HG03135 (cell line): ENCODE measurements at regions not wholly inside any gene's neighbourhood (a gene's known extent, or its start where the extent isn't known, plus 50 kb on each side); places are given as distances from the start of the nearest gene placed in this dataset.

Experiments used
- ATAC-seq: cut with Tn5 transposase; IDR thresholded peaks from one replicate; pipeline ENCODE4 v1.9.1; 2021; ENCODE audit warnings: mild to moderate bottlenecking, moderate library complexity; ENCODE audit not compliant: unreplicated experiment

DNA sequence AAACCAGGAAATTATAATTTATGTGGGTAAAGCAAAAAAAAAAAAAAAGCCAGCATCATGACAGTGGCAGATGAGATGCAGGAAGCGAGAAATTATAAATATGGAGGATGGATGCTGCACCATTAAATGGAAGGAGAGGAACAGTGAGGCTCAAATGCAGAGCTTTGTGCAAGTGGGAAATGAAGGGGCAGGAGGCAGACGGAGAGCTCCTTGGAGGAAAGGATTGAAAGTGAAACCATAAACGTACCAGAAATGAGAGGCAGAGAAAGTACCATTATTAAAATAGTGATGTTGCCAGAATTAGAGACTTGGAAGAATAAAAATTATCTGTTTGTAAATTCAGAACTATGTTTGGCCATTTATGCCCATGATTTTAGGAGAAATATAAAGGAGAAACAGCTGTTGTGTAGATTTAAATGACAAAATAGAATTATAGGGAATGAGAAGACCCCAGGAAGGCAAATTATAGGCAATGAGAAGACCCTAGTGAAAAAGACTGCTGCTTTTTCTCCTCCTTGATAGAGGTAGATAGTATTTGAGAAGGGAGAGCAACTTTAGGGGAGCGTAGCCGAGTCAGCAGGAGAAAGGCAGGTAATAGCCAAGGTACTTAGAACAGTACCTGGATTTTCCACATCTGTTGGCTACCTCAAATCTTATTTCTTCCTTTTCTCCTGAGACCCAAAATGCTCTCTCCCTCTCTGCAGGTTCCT is 341.0 kb upstream of the CD180 start:
- ATAC-seq, result no peak

DNA sequence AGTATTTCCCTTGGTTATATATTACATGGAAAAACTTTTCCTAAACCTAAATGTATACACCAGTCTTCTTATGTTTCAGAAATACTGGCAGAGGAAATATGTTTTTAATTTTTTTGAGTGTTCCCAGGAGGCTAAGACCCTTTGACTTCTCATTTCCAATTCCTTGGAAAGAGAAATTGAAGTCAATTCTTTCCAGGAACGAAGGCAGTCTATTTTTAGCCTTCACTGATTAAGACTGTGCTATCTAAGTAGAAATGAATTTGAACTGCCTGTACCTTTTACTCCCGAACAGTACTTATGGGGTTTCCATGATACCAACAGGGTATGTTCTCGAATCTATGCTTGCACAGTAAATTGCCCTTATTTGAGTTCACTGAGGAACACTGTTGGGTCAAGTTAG is 340.3 kb upstream of the CD180 start:
- ATAC-seq, result no peak

DNA sequence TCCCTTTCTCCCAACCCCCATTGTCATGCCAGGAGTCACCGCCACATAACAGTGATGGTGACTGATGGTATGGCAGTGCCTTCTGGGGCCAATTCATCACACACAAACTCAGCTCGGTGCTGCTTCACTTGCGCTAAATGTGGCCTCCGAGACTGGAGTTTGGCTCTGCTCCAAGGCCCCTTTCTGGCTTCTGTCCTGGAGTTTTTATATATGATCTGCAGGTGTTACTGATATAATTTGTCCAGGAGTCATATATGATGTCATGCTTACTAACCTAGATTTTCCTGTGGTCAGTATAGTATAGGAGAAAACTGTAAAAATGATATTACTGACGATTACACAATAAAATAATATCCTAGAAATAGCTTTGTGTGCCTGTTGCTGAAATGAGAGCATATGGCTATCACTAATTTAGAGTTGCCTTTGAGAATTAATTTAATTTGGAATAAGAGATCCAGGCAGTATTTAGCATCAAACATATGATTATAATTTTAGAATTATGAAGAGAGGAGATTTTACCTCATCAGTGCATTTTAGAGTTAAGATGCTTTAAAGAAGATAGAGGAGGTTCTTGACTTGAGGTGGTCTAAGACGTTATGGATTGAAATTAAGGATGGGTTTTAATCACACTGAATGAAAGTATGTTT is 334.1 kb upstream of the CD180 start:
- no peak for ATAC-seq

DNA sequence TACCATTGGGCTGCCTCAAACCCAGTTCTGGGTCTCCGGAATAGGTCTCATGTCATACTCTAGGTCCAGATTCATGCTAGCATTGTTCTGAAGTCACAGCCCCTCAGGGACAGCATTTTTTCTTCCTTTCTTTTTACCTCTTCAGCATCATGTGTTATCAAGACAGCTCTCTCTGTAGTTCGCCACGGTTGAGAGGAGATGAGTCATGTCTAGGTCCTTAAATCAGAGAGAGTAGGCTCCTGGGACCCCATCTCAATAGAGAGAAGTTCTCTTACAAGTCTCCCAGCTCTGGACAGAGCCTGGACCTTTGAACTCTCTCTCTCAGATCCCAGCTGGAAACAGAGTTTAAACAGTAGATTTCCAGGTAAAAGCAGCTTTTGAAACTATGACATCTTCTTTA is 332.4 kb upstream of the CD180 start:
- ATAC-seq, result no peak

DNA sequence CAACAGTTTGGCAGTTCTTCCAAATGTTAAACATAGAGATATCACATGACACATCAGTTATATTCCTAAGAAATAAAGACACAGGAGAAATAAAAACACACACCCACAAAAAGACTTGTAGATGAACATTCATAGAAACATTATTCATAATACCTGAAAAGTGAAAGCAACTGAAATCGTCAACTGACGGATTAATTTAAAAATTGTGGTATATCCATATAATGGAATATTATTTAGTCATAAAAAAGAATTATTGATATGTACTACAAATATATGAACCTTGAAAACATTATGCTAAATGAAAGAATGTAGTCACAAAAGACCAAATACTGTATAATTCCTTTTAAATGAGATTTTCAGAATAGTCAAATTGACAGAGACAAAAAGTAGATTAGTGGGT is 330.2 kb upstream of the CD180 start:
- no peak for ATAC-seq

DNA sequence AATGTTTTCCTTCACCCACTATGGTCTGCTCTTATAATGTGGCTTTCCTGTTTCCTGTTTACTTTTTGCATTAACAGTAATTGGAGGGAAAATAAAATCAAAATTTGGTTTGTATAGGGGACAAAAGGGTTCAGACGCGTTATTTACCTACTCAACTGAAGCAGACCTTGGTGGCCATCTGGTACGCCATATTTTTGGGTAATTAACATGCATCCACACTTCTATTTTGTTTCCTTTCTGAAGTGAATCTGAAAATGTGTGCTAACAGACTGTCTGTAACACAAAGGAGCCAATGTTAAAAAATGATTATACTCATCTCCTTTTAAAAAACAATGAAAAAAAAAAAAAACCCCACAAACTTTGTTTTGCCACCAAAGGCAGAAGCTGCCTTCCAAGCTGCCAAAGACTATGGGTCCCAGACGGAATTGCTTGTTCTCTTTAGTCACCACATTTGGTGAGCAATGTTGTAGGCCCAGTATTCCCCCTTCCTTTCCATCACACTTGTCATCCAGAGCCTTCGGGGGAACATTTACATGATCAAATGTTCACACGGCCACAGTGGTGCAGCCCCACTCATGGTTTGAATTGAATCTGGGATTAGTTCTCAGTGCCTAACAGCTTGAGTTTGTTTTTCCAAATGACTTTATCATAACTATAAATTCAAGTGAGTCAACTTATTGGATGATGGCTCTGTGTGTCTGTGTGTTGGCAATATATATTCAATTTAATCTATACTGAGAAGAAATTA is 323.7 kb upstream of the CD180 start:
- ATAC-seq, result no peak

DNA sequence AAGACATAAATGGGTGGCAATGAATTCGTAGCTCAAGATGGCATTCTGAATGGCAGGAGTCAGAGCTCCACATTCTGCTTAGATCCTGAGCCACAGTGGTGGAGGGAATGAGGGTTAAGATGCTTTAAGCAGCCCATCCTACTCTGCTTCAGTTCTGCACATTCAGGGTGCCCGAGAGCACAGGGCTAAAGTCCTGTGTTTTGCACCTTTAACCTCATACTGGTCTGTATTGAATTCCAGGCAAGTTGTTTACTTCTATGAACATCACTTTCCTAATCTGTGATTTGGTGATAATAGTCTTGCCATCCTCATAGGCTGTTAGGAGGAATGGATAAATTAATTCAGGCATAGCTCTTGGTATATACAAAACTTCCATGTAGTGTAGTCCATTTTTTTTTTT is 321.6 kb upstream of the CD180 start:
- no peak for ATAC-seq

DNA sequence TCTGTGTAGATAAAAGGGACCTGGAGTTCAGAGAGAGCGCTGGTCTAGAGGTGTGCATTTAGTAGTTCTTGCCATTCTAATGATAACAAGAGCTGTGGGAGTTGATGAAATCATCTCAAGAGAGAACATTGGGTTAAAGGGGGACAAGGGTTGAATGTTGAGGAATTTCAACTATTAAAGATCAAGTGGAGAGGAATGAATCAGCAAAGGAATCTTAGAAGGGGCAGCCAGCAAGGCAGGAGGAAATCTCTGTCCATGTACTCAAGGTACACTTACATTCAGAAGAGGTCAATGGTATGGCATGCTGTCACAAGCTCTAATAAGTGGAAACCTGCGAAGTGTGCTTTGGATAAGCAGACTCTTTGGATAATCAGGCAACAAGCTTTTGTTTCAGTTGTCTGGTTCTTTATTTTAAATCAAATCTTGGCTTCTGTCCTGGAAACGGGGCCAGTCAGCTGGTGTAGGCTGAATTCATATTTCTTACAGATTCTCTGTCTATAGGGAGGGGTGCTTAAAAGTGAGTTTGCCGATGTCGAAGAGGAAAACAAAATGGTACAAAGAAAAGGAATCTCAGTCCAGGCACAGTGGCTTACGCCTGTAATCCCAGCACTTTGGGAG is 320.5 kb upstream of the CD180 start:
- ATAC-seq, result no peak

DNA sequence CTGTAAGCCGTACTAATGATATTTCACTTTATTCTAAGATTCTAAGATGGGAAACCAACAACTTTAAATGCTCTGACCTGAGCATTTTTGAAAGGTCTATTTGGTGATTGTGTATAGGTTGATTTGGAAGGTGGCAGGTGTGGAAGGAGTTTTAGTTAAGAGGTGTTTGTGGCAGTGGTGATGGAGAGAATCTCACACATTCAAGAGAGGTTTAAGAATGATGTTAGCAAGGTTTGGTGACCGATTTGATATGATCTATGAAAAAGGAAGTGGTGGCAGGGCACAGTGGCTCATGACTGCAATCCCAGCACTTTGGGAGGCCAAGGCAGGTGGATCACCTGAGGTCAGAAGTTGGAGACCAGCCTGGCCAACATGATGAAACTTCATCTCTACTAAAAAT is 319.2 kb upstream of the CD180 start:
- ATAC-seq, result no peak

DNA sequence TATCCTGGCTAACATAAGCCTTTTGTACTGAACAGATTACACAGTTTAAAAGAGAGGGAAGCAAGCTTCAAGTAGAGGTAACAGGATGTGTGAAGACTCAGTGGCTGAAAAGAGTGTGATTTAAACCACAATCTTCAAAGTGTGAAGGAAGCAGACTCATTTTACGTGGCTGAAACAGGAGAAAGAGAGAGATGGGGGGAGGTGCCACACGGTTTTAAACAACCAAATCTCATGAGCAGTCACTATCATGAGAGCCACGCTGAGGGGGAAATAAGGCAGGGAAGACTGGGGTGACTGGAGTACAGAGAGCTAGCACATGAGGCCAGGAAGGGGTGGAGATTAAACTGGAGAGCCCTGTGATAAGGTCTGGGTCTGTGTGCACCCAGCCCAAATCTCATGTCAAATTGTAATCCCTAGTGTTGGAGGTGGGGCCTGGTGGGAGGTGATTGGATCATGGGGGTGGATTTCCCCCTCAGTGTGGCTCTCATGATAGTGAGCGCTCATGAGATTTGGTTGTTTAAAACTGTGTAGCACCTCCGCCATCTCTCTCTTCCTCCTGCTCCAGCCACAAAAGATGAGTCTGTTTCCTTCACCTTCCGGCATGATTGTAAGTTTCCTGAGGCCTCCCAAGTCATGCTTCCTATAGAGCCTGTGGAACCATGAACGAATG is 318.6 kb upstream of the CD180 start:
- no peak for ATAC-seq

DNA sequence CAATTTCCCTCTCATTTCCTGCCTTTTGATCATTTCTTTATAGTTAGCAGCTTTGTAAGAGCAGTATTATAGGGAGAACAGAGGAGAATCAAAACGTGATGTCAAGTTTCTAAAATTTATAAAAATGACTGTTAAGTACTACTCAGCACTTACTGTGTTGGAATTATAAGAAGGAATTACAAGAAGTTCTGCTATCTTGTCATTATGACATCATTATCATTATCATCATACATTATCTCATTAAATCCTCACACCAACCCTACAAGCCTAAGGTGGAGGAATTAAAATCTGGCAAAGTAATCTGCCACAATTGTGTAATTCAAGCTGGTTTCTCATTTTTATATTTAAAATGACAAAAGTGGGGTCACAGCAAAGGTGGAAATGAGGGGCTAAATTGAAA is 316.2 kb upstream of the CD180 start:
- ATAC-seq, result no peak

DNA sequence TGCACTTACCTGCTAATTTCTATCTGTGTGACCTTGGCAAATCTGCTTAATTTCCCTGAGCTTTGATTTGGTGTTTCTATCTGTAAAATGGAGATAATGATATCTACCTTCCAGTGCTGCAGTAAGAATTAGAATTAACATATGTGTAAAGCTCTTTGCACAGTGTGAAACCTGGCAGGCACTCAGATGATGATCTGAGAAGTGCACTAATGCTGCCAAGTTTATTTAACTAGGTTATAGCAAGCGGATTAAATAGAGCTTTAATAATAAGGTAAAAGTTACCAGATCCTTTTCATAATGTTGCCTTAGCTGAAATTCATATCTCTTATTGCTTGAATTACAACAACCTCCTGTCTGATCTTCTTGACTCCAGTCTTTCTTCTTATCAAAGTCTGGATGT is 315.3 kb upstream of the CD180 start:
- no peak for ATAC-seq

DNA sequence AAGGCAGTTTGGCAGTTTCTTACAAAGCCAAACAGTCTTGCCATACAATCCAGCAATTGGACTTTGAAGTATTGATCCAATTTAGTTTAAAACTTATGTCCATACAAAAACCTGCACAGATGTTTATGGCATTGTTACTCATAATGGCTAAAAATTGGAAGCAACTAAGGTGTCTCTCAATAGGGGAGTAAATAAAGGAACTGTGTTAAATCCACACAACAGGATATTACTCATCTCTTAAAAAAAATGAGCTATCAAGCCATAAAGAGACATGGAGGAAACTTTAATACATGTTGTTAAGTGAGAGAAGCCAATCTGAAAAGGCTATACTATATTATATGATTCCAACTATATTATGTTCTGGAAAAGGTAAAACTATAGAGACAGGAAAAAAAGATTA is 313.6 kb upstream of the CD180 start:
- ATAC-seq, result no peak

DNA sequence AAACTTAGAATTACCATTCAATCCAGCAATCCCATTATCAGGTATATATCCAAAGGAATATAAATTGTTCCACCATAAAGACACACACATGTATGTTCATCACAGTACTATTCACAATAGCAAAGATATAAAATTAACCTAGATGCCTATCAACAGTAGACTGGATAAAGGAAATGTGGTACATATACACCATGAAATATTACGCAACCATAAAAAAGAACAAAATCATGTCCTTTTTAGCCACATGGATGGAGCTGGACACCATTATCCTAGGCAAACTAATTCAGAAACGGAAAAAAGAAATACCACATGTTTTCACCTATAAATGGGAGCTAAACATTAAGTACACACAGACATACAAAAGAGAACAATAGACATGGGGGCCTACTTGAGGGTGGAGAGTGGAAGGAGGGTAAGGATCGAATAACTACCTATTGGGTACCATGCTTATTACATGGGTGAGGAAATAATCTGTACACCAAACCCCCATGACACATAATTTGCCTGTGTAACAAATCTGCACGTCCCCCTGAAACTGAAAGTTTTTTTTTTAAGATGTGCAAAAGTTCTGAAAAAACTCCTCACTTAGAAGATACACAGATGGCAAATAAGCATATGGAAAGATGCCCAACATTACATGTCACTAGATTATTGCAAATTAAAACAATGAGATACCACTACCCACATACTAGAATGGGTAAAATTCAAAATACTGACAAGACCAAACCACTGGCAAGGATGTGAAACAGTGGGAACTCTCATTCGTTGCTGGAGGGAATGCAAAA is 313.0 kb upstream of the CD180 start:
- no peak for ATAC-seq

DNA sequence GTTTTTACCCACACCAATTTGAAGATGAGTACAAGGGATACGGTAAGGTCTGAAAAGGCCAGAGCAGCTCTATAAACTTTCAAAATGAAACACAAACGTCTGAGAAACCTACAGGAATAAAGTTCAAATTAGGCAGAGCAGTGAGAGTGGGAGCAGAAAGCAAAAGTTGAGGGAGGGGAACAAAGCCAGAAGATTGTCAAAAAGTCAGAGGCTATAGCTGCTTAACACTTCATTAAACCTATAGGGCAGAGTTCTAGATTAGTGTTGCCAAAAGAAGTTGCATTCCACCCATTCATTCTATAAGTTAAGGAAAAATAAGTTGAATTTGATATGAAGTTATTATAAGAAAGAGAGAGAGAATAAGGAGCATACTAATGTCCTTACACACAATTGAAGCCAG is 309.6 kb upstream of the CD180 start:
- ATAC-seq, result no peak

DNA sequence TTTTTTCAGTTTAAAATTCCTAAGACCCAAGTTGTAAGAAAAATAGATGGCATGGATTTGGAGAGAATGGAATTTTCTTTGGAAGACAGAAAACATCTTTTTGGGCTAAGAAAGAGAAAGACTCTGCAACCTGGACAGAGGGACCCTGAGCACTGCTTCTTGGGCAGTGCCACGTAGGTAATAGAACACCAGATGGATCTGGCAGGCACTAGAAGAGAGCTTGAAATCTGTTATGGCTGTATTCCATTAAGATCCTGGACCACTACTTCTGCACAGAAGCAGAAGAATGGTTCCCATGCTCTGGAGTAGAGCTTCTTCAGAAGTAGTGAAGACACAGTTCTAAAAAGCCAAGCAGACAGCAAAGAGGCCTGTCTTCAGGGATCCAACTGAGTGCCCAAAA is 306.4 kb upstream of the CD180 start:
- ATAC-seq, result no peak

DNA sequence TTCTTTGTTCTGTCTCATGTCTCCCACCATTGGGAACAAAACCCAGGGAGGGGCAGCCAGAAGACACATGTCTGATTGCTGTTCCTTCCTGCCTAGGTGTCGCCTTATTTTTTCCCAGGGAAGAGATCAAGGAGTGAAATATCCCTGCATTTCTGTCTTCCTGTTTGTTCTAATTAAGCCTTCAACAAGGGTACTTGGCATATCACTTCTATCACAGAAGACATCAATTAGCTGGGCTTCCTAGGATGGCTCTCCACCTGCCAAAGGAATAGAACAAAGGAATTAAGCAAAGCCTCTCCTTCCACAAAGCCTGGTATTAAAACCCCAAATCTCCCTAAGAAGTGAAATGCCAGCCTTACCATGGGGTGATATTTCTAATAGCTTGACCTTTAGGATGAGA is 299.5 kb upstream of the CD180 start:
- no peak for ATAC-seq

DNA sequence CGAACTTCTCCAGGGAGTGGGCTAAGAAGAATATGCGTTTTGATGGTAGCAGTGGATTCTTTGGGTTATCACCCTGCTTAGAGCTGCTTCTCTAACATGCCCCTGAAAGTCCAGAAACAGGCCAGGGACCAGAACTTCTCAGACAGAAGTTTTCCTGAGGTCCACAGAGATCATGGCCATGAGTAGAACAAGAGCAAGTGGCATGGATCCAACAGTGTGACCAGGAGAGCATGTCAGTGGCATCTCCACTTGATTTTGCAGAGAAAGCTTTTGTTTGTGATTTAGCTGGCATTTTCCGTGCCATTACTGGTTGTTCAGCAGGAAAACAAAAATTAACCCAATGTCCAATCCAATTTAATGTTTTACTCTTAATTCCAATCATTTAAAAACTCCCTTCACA is 298.5 kb upstream of the CD180 start:
- no peak for ATAC-seq

DNA sequence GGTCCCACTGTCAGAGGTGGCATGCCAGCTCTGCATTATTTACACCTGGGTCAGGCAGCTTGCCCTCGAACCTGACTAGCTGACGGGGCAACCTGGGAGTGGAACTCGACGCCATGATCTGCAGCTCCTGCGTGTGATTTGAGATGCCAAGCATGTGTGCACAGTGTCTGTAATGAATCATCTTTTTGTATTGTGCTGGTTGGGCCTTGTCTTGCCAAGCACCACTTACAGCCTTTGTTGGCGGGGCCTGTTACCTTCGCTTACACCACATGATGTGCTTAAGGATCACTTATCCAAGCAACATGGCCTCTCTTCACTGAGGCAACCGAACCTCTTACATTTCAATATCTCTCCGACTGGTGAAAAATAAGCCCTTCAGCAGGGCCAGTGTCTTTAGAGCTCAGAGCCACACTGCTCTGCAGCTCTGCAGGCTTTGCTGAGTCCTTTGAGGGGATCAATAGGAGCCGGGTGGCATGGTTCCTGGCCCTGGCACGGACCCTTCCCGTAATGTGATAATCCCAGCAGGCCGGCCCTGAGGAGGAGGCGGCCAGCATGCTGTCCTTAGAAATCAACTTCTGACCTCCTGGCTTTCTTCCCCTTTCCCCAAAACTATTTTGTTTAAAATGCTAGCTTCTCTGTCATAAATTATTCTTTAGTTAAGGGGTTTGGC is 297.7 kb upstream of the CD180 start:
- no peak for ATAC-seq

DNA sequence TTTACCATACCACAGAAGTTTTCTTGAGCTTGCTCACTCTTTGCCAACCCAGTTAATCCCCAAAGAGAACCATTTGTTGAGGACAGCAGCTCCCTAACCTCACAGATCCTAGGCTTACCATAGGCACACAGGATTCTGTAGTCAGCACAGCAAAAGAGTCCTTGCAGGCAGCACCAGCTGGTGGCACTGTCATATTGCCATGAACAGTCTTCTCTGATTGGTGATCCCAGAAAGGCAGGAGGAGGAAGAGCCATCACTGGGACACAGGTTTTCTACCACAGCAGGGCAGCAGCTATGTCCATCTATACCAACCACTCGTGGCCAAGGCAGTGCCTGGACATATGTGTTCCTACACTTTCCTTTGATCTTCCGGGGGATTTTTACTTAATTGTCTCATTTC is 297.1 kb upstream of the CD180 start:
- ATAC-seq, result no peak
